IMR-90 (cell line): ENCODE measurements at regions not wholly inside any gene's neighbourhood (a gene's known extent, or its start where the extent isn't known, plus 50 kb on each side); places are given as distances from the start of the nearest gene placed in this dataset.

Source experiments
- ATAC-seq: fragments of 200-7000 bp; cut with Tn5 transposase; 2 replicates; pipeline ENCODE4 v1.9.1; 2020; ENCODE audit warnings: low read depth, mild to moderate bottlenecking, moderate library complexity
- BruUV-seq: library from RNA; stranded (reverse); fragments of 400-500 nt; replicated peaks from 2 replicates; lab custom pipeline; 2021; lab: Mats Ljungman, UMichigan
- CTCF ChIA-PET: fragments of 300-600 bp; formaldehyde crosslinking; extraction: SDS; loops from one replicate; lab custom pipeline; 2021; ENCODE audit warnings: antibody characterized with exemption; lab: Yijun Ruan, JAX
- POLR2A ChIA-PET: fragments of 300-600 bp; sonication (Branson Sonifier 250); formaldehyde crosslinking; loops from one replicate; lab custom pipeline; 2022; ENCODE audit warnings: antibody characterized with exemption; ENCODE audit not compliant: unreplicated experiment; lab: Charles Lee
- DNase-seq: peaks from one replicate; pipeline ENCODE4 v3.0.0; 2013
- H2AFZ ChIP-seq: replicated peaks from 2 replicates; pipeline ENCODE3; 2013; ENCODE audit warnings: low read length, mild to moderate bottlenecking; ENCODE audit not compliant: poor library complexity
- H2AK5ac ChIP-seq: 2 replicates; pipeline ENCODE4 v1.6.1; 2013; ENCODE audit warnings: low read depth, low read length, inconsistent platforms
- H2AK9ac ChIP-seq: replicated peaks from 2 replicates; pipeline ENCODE3; 2013; ENCODE audit warnings: mild to moderate bottlenecking, low read depth, low read length, moderate library complexity; ENCODE audit not compliant: poor library complexity
- H2BK120ac ChIP-seq: 2 replicates; pipeline ENCODE4 v1.6.1; 2013; ENCODE audit warnings: low read depth, low read length, inconsistent platforms
- H2BK15ac ChIP-seq: 3 replicates; pipeline ENCODE4 v1.6.1; 2013; ENCODE audit warnings: low read depth, low read length, inconsistent platforms
- H2BK20ac ChIP-seq: 2 replicates; pipeline ENCODE4 v1.6.1; 2013; ENCODE audit warnings: low read depth, mild to moderate bottlenecking, inconsistent platforms, low read length, moderate library complexity
- H2BK5ac ChIP-seq: 2 replicates; pipeline ENCODE4 v1.6.1; 2013; ENCODE audit warnings: mild to moderate bottlenecking, low read depth, low read length, inconsistent platforms; ENCODE audit not compliant: poor library complexity, severe bottlenecking
- H3K14ac ChIP-seq: replicated peaks from 2 replicates; pipeline ENCODE4 v1.6.1; 2013; ENCODE audit warnings: low read depth, low read length, inconsistent platforms
- H3K18ac ChIP-seq: 2 replicates; pipeline ENCODE4 v1.6.1; 2013; ENCODE audit warnings: low read depth, low read length, control low read depth
- H3K23ac ChIP-seq: 2 replicates; pipeline ENCODE4 v1.6.1; 2013; ENCODE audit warnings: low read depth, low read length, inconsistent platforms
- H3K27ac ChIP-seq: 2 replicates; pipeline ENCODE4 v1.5.1; 2013; ENCODE audit warnings: mild to moderate bottlenecking, control low read depth, low read length; ENCODE audit not compliant: insufficient read depth
- H3K27me3 ChIP-seq: 2 replicates; pipeline ENCODE4 v1.6.1; 2013; ENCODE audit warnings: low read length; ENCODE audit not compliant: control insufficient read depth, insufficient read depth
- H3K36me3 ChIP-seq: 2 replicates; pipeline ENCODE4 v1.6.1; 2013; ENCODE audit warnings: low read length, mixed read lengths; ENCODE audit not compliant: control insufficient read depth, insufficient read depth
- H3K4ac ChIP-seq: 2 replicates; pipeline ENCODE4 v1.6.1; 2013; ENCODE audit warnings: low read depth, low read length, inconsistent platforms
- H3K4me1 ChIP-seq: 2 replicates; pipeline ENCODE4 v1.6.1; 2013; ENCODE audit warnings: low read length, mixed read lengths; ENCODE audit not compliant: control insufficient read depth, insufficient read depth
- H3K4me2 ChIP-seq: 2 replicates; pipeline ENCODE4 v1.6.1; 2013; ENCODE audit warnings: low read depth, mild to moderate bottlenecking, control low read depth, low read length, moderate library complexity
- H3K4me3 ChIP-seq: 2 replicates; pipeline ENCODE4 v1.5.1; 2013; ENCODE audit warnings: low read depth, mild to moderate bottlenecking, control low read depth, low read length, moderate library complexity; ENCODE audit not compliant: insufficient read depth
- H3K56ac ChIP-seq: 2 replicates; pipeline ENCODE4 v1.6.1; 2013; ENCODE audit warnings: low read length, inconsistent platforms; ENCODE audit not compliant: insufficient read depth; ENCODE audit errors: extremely low read depth
- H3K79me1 ChIP-seq, 2 experiments: 2 replicates each; pipeline ENCODE4 v1.6.1; 2013; ENCODE audit warnings: low read length in 2 of 2, inconsistent platforms in 1 of 2, low read depth in 1 of 2
- H3K9ac ChIP-seq: 2 replicates; pipeline ENCODE4 v1.6.1; 2013; ENCODE audit warnings: low read depth, low read length, control low read depth
- H3K9me1 ChIP-seq: 2 replicates; pipeline ENCODE4 v1.6.1; 2013; ENCODE audit warnings: low read length, inconsistent platforms; ENCODE audit not compliant: insufficient read depth
- H3K9me3 ChIP-seq: 2 replicates; pipeline ENCODE4 v1.6.1; 2013; ENCODE audit warnings: low read length; ENCODE audit not compliant: control insufficient read depth, insufficient read depth
- H4K20me1 ChIP-seq: 2 replicates; pipeline ENCODE4 v1.6.1; 2013; ENCODE audit warnings: low read length, inconsistent platforms; ENCODE audit not compliant: insufficient read depth
- H4K5ac ChIP-seq: 2 replicates; pipeline ENCODE4 v1.6.1; 2013; ENCODE audit warnings: mild to moderate bottlenecking, low read depth, low read length, control low read depth
- H4K8ac ChIP-seq, 2 experiments: 2 replicates each; pipeline ENCODE4 v1.6.1; 2013; ENCODE audit warnings: low read depth in 2 of 2, low read length in 2 of 2, control low read depth in 1 of 2, inconsistent platforms in 1 of 2
- H4K91ac ChIP-seq: 2 replicates; pipeline ENCODE4 v1.6.1; 2013; ENCODE audit warnings: low read depth, low read length, inconsistent platforms; ENCODE audit not compliant: insufficient read depth
- SMC3 ChIP-seq: fragments of 150-350 bp; IDR thresholded peaks from 2 replicates; pipeline ENCODE4 v1.6.1; 2016; ENCODE audit warnings: low read depth, mild to moderate bottlenecking, antibody characterized with exemption, low read length, moderate library complexity
- WGBS, 2 experiments: methylation state at CpG; one replicate each; pipeline versions ENCODE4 v1.1.5 to v1.1.7; 2013; ENCODE audit warnings: missing lambda C conversion rate in 2 of 2; ENCODE audit not compliant: insufficient read length in 1 of 2; ENCODE audit errors: extremely low coverage in 2 of 2; 5-methylcytosine and 5-hydroxymethylcytosine counted together
- dilution Hi-C: fragments of 300-500 bp; cut with HindIII; formaldehyde crosslinking; loops from one replicate; pipeline ENCODE4 v1.14.3; 2018; ENCODE audit warnings: low sequenced_read_pairs; ENCODE audit not compliant: unreplicated experiment
- in situ Hi-C: fragments of 300-500 bp; cut with MboI; formaldehyde crosslinking; loops from 3 replicates; pipeline ENCODE4 v1.14.3; 2019; ENCODE audit warnings: low sequenced_read_pairs, inconsistent platforms, mixed read lengths
- intact Hi-C: fragments of 100-400 bp; cut with micrococcal nuclease; formaldehyde crosslinking; loops from 2 replicates; pipeline ENCODE4 v1.10.0; 2022

DNA sequence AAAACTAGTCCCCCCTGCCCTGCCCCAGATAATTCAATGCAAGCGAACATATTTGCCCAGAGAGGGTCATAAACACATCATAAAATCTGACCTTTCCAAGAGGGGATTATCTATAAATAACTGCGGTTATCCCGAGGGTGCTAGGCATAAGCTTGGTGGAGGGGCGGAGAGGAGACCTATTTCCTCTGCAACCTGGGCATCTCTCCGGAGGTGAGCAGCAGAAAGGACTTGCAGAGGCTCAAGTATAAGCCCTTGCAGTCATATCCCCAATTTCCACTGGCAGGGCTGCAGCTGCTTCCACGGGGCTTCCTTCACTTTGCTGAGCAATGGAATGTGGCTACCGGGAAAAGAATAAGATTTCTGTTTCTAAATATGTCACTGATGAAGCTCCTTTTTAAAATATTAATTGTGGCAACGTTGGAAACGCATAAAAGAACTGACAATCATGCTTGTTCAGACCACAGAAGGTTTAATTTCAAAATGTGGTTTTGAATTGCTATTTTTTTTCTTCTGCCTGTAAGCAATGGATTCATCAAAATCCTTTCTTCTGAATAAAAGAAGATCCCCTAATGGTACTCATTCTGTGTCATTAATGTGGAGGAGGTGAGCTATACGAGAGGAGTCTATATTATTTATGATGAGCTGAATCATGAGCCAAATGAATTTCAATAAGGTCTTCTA, 268.9 kb upstream of the ATP2B1 start:
- DNase-seq = peak; percentile 52
- no peak overlapping the region for H2BK15ac ChIP-seq
- H2AK5ac ChIP-seq = no peak overlapping the region
- intact Hi-C loops (no loop called here), dilution Hi-C loops (no loop called here), in situ Hi-C loops (no loop called here)
- H3K9me1 ChIP-seq = peaks cover 2% of the 10 kb centered on the region; the same call in 1 of the 2 replicates
- no peaks in the 10 kb centered on the region for H3K27me3 ChIP-seq
- no peak overlapping the region for H3K9ac ChIP-seq
- no CpG with 5 or more reads among the region's 10 CpGs for whole genome bisulfite sequencing, 2 experiments
- no peak overlapping the region for H2BK120ac ChIP-seq
- H3K4me1 ChIP-seq = peaks cover 6% of the 10 kb centered on the region
- CTCF ChIA-PET = no interaction called here
- H3K23ac ChIP-seq = no peak overlapping the region
- H4K8ac ChIP-seq = no peak overlapping the region
- H3K14ac ChIP-seq = no peak overlapping the region
- no peak for TF ChIP-seq SMC3
- H2AFZ ChIP-seq = peak overlapping the region; percentile 9
- no peaks in the 10 kb centered on the region for H3K9me3 ChIP-seq
- H3K18ac ChIP-seq = no peak overlapping the region
- no peak overlapping the region for H3K27ac ChIP-seq
- BruUV-seq = no TSS peak
- no peaks in the 10 kb centered on the region for H4K20me1 ChIP-seq
- POLR2A ChIA-PET = no interaction called here
- no peak overlapping the region for H2AK9ac ChIP-seq
- H4K91ac ChIP-seq = no peak overlapping the region
- H3K4me3 ChIP-seq = no peak overlapping the region
- no peak overlapping the region for H3K4ac ChIP-seq
- H3K36me3 ChIP-seq = no peaks in the 10 kb centered on the region
- ATAC-seq = peak; percentile 46; the same call in 1 of the 2 replicates
- no peak overlapping the region for H4K5ac ChIP-seq
- peak overlapping the region; percentile 2; the same call in 1 of the 2 replicates for H3K4me2 ChIP-seq
- no peak overlapping the region for H3K56ac ChIP-seq
- no peak overlapping the region for H2BK5ac ChIP-seq
- no peak overlapping the region for H2BK20ac ChIP-seq
- no peaks in the 10 kb centered on the region for H3K79me1 ChIP-seq
